ENCODE measurements at regions not wholly inside any gene's neighbourhood (a gene's known extent, or its start where the extent isn't known, plus 50 kb on each side); places are given as distances from the start of the nearest gene placed in this dataset.

DNA sequence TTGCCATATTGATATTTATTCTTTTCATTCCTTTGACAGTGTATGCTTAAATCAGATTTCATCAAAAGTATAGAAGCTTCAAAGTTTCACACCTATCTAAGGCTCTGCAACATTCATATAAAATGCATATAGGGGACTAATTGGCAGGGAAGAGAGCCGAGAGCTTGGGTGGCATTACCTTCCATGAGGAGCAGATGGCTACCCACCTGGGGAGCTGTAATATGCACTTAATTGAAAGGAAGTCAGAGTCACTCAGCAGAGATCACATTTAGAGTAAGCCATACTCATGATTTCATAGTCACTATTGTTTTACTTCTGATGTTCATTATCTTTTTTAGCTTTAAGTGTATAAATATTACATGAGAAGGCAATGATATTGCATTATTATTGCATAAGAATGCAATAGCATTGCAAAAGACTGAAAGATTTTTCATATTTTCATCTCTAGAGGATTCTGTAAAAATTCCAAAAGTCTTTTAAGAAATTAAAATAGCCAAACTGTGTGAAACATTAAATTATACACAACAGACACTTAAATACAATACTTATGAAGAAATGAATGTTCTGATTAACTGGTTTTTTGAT is 1305.2 kb downstream of the EPHA7 start:
- Histone ChIP-seq H3K36me3 (ENCODE audit: control insufficient read depth in 2 of 4, insufficient read depth in 4 of 4, low read length in 3 of 4) (no peaks in the 10 kb centered on the region), H4K8ac (ENCODE audit: extremely low read depth, insufficient read depth, low read length) (no peak overlapping the region), H3K23ac (ENCODE audit: insufficient read length) (no peak overlapping the region), H2BK20ac (ENCODE audit: low read length) (no peak overlapping the region), H4K5ac (ENCODE audit: insufficient read length, low read depth, low read length) (no peak overlapping the region), H3K4me2 (ENCODE audit: insufficient read depth in 1 of 2, low read depth in 2 of 2, low read length in 2 of 2) (no peak overlapping the region), H2BK12ac (ENCODE audit: low read depth, low read length) (no peak overlapping the region), H4K20me1 (replicated peaks in 1 of 2; ENCODE audit: control insufficient read depth in 1 of 2, insufficient read depth in 2 of 2, low read length in 2 of 2) (no peaks in the 10 kb centered on the region), H2BK5ac (ENCODE audit: low read depth, low read length) (no peak overlapping the region), H4K91ac (replicated peaks; ENCODE audit: insufficient read length, low read length) (no peak overlapping the region), H2BK120ac (replicated peaks; ENCODE audit: low read depth, low read length) (no peak overlapping the region), H3K27me3 (replicated peaks in 1 of 4; ENCODE audit: control insufficient read depth in 3 of 4, extremely low read depth in 1 of 4, insufficient read depth in 3 of 4, low read length in 3 of 4) (peaks cover 0 to 1% (median 0%) of the 10 kb centered on the region in 4 experiments; a peak in 1 of 7 replicates), H3K14ac (ENCODE audit: insufficient read length) (no peak overlapping the region), H3K79me1 (ENCODE audit: low read depth, low read length) (no peaks in the 10 kb centered on the region), H2AFZ (ENCODE audit: low read length) (no peak overlapping the region), H2BK15ac (ENCODE audit: low read length) (no peak overlapping the region), H3K4ac (replicated peaks; ENCODE audit: insufficient read length, low read depth, low read length) (no peak overlapping the region), H3K4me3 (ENCODE audit: extremely low read depth in 1 of 4, insufficient read depth in 2 of 4, low read depth in 3 of 4, low read length in 4 of 4) (no peak overlapping the region), H3K79me2 (ENCODE audit: control insufficient read depth in 1 of 2, insufficient read depth in 2 of 2, low read length in 2 of 2) (no peaks in the 10 kb centered on the region), H3K23me2 (ENCODE audit: low read depth, low read length) (no peaks in the 10 kb centered on the region), H3K27ac (ENCODE audit: low read depth, low read length) (no peak overlapping the region), H3K9ac (replicated peaks in 1 of 4; ENCODE audit: extremely low read depth in 1 of 4, low read depth in 3 of 4, low read length in 3 of 4) (no peak overlapping the region), H3K4me1 (replicated peaks in 1 of 4; ENCODE audit: control insufficient read depth in 3 of 4, insufficient read depth in 4 of 4, low read length in 3 of 4) (no peaks in the 10 kb centered on the region), H2AK5ac (ENCODE audit: low read depth, low read length) (no peak overlapping the region), H3K18ac (ENCODE audit: extremely low read depth, low read length) (no peak overlapping the region), H3K9me3 (ENCODE audit: insufficient read depth in 2 of 2, low read depth in 1 of 2, low read length in 1 of 2) (no peaks in the 10 kb centered on the region), H3K56ac (replicated peaks; ENCODE audit: insufficient read length, low read depth, low read length) (no peak overlapping the region)
- FAIRE-seq (no peak), DNase-seq (ENCODE audit: low read depth in 1 of 2, low spot score in 2 of 2) (no peak)
- ChIA-PET CTCF (ENCODE audit: partially characterized antibody) (interaction anchor here (1.2 kb wide), 1 partner anchor 9 kb away, joined by 3 read pairs; no protein-coding TSS in a partner anchor), POLR2A (ENCODE audit: partially characterized antibody) (no interaction called here)
- TF ChIP-seq BCL11A (IDR thresholded peaks at IDR 0.05; ENCODE audit: low read depth in 2 of 2, low read length in 2 of 2) = no peak
- TF ChIP-seq, protein P1, sequence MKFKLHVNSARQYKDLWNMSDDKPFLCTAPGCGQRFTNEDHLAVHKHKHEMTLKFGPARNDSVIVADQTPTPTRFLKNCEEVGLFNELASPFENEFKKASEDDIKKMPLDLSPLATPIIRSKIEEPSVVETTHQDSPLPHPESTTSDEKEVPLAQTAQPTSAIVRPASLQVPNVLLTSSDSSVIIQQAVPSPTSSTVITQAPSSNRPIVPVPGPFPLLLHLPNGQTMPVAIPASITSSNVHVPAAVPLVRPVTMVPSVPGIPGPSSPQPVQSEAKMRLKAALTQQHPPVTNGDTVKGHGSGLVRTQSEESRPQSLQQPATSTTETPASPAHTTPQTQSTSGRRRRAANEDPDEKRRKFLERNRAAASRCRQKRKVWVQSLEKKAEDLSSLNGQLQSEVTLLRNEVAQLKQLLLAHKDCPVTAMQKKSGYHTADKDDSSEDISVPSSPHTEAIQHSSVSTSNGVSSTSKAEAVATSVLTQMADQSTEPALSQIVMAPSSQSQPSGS (IDR thresholded peaks at IDR 0.05; ENCODE audit: low read length) = no peak
- TF ChIP-seq, protein P2, sequence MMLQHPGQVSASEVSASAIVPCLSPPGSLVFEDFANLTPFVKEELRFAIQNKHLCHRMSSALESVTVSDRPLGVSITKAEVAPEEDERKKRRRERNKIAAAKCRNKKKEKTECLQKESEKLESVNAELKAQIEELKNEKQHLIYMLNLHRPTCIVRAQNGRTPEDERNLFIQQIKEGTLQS (IDR thresholded peaks at IDR 0.05; ENCODE audit: insufficient read depth, low read depth, low read length) = no peak
- no peak for TF ChIP-seq HDAC2 (IDR thresholded peaks at IDR 0.05; ENCODE audit: borderline replicate concordance in 1 of 2, low read depth in 2 of 2, low read length in 2 of 2)
- no peak for TF ChIP-seq EGR1 (IDR thresholded peaks at IDR 0.05; ENCODE audit: borderline replicate concordance, low read depth, low read length)
- no peak for TF ChIP-seq CHD2 (IDR thresholded peaks at IDR 0.05; ENCODE audit: low read length)
- TF ChIP-seq RNF2 (IDR thresholded peaks at IDR 0.05; ENCODE audit: borderline replicate concordance, low read depth, low read length, missing control alignments, poor library complexity, severe bottlenecking) = no peak
- TF ChIP-seq SIX5 (IDR thresholded peaks at IDR 0.05; ENCODE audit: low read depth, low read length) = no peak
- TF ChIP-seq SRF (IDR thresholded peaks at IDR 0.05; ENCODE audit: low read depth, low read length) = no peak
- TF ChIP-seq TAF1 (IDR thresholded peaks at IDR 0.05; ENCODE audit: low read depth, low read length) = no peak
- TF ChIP-seq, protein P3, sequence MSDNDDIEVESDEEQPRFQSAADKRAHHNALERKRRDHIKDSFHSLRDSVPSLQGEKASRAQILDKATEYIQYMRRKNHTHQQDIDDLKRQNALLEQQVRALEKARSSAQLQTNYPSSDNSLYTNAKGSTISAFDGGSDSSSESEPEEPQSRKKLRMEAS (IDR thresholded peaks at IDR 0.05) = no peak
- 33% methylated on average over 1 of the region's 1 CpG; no CpG with 5 or more reads in 1 of the 2 experiments for WGBS, 2 experiments (ENCODE audit: extremely low coverage in 1 of 2, insufficient coverage in 1 of 2, insufficient read length in 1 of 2, insufficient replicate concordance in 2 of 2, low coverage in 1 of 2, low lambda C conversion rate in 2 of 2, missing lambda C conversion rate in 1 of 2)

All from H1 (cell line).